Raji (cell line): ENCODE measurements at regions not wholly inside any gene's neighbourhood (a gene's known extent, or its start where the extent isn't known, plus 50 kb on each side); places are given as distances from the start of the nearest gene placed in this dataset.

Experiments used
- POLR2A ChIP-seq: IDR thresholded peaks from 2 replicates; pipeline ENCODE4 v1.6.1; 2011; ENCODE audit warnings: low read depth, low read length, control low read depth; ENCODE audit not compliant: insufficient read depth

DNA sequence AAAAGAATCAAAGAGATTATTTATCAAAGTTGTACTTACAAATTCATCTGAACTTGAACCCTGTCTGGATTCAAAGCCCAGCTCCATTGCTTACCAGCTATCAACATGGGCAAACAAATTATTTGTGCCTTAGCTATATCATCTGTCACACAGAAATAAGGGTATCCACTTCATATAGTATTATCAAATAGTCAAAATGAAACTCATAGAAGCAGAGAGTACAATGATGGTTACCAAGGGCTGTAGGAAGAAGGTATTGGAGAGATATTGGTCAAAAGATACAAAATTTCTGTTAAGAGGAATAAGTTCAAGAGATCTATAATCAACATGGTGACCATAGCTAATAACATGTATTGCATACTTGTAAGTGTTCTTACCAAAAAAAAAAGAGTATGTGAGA is 87.8 kb upstream of the CCDC28A start:
- no peak for TF ChIP-seq POLR2A

GRCh38 chr6:138688580-138688979 is 85.0 kb upstream of the CCDC28A start:
- TF ChIP-seq POLR2A, result no peak

GRCh38 chr6:138689849-138690248 is 83.7 kb upstream of the CCDC28A start:
- no peak for TF ChIP-seq POLR2A

DNA sequence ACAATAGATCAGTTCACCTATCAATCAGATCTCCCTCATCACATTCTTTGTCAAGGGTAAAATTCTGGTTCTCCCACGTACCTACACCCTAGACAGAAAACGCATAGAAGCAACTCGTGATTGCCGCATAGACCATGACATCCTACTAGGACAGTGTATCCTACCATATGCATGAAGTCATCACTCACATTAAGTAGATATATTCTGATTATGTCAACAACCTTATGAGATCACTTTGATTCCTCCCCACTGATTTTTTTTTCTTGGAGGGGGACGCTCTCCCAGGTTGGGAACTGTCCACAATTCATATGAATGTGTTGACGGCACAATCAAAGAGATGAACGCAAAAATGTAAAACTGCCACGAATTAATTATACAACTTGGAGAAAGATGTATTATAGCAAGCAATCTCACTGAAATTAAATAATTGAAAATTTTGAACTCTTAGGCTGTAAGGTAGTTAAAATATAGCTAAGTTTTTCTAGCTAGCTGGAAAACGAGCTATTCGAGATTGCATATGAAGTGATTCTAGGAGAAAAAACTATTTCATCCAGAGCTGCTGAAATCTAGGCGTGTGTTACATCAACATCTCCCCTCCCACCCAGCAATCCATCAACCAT is 82.5 kb upstream of the CCDC28A start:
- no peak for TF ChIP-seq POLR2A

DNA sequence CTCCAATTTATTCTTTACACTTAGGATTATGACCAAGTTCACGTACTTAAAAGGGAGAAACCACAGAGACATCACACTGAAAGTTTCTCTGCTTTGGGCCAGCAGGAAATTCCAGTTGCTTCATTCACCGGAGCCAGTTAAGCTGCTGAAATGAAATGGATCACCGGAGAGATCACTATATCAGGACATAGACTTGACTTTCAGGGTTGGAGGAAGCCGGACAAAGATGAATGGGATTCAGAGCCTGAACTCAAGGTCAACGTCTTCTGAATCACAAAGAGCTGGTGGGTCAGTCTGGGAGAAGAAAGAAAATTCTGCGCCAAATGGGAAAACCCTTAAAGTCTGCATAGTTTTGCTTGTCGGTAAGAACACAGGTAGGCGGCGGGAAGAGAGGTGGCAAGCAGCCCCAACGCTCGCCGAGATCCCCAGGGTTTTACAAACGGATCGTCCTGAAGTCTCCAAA is 81.9 kb upstream of the CCDC28A start:
- no peak for TF ChIP-seq POLR2A

DNA sequence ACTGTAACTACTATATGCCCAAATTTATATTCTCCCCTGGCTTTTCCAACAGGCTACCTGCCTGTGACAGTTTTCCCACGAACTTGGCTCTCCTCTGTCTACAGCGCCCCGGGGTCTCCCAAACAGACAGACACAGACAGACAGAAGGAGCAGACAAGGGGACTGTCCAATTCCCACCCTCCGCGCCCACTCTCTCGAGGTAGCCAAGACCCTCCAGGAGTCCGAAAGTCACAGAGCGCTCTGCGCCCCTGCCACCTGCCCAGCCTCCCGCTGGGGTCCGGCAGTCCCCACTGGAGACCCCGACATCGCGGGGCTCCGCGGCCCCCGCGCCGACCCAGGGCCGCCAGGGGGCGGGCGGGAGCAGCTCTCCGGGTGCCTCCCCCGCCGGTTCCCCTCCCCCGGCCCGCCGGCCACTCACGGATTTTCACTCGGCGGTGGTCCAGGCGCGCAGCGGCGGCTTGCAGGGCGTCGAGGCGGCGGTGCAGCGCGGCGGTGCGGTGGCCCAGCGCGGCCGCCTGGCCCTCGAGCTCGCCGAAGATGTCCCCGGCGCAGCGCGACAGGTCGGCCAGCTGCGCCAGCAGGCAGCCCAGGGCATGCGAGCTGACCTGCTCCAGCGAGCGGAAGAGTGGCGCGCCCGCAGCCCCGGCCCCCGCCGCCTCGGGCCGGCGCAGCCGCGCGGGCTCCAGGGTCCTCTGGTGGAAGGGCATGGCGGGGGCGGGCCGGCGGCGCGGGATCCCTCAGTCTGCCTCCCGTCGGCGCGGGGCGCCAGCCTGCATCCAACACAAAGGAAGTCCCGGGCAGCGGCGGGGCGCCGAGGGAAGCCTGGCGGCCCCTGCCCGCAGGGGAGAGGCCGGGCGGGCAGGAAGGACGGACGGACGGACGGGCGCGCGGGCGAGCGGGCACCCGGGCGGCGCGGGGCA is 81.3 kb upstream of the CCDC28A start:
- TF ChIP-seq POLR2A, result no peak

- no peak for TF ChIP-seq POLR2A
Observed at GRCh38 chr6:138692978-138693909, 80.3 kb upstream of the CCDC28A start.

DNA sequence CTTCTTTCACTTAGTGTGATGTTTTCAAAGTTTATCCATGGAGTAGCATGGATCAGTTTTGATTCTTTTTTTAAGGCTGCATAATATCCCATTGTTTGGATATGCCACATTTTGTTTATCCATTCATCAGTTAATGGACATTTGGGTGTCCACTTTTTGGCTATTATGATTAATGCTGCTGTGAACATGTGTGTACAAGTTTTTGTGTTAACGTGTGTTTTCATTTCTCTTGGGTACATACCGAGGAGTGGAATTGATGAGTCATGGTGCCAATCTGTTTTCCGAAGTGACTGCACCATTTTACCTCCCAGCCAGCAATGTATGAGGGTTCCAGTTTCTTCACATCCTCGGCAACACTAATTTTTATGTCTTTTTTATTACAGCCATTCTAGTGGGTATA is 78.4 kb upstream of the CCDC28A start:
- TF ChIP-seq POLR2A, result no peak

DNA sequence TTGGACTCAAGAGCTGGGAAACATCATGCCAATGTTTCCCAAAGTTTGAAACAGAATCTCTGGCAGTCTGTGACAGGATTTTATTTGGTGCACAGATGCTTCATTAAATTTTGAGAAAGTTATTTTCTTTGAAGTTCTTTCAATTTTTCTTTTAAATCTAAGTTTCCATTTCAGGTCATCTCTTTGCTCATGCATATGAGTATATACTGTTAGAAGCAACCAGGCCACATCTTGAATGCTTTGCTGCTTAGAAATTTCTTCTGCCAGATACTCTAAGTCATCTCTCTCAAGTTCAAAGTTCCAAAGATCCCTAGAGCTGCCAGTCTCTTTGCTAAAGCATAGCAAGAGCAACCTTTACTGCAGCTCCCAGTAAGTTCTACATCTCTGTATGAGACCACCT is 59.1 kb upstream of the CCDC28A start:
- TF ChIP-seq POLR2A, result no peak

DNA sequence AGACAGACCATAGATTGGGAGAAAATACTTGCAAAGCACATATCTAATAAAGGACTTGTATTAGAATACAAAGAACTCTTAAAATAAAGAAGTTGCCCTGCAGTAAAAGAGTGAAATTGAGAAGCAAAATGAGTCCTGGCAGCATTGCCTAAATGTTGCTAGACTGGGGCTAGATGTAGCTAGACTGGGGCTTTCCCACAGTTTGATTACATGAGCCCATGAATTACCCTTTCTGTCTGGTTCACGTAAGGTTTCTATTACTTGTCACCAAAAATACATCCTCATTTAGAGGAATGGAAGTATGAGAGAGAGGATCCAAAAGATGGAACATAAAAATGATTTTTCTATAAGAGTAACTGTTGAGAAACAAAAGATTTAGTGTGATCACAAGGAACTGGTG is 57.6 kb upstream of the CCDC28A start:
- no peak for TF ChIP-seq POLR2A

DNA sequence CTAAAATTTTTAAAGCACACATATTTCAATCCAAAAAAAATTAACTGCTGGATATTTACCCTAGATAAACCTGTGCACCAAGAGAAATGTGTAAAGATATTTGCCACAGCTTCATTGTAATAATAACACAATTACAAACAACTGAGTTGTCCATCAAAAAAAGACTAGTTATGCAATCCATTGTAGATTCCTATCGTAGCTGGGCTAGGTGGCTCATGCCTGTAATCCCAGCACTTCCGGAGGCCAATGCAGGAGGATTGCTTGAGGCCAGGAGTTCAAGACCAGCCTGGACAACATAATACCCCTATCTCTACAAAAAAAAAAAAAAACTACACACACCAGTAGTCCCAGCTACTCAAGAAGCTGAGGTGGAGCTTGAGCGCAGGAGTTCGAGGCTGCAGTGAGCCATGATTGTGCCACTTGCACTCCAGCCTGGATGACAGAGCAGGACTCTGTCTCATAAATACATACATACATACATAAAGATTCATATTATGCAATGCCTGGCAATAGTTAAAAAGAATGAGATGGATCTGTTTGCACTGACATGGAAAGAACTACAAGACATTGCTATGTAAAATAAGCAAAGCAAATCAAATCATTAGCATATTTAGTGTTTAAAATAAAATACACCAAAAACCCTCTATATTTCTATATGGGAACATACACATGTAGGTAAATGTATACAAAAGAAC is 56.5 kb upstream of the CCDC28A start:
- TF ChIP-seq POLR2A, result no peak

GRCh38 chr6:138719011-138719635 is 54.4 kb upstream of the CCDC28A start:
- TF ChIP-seq POLR2A, result no peak

DNA sequence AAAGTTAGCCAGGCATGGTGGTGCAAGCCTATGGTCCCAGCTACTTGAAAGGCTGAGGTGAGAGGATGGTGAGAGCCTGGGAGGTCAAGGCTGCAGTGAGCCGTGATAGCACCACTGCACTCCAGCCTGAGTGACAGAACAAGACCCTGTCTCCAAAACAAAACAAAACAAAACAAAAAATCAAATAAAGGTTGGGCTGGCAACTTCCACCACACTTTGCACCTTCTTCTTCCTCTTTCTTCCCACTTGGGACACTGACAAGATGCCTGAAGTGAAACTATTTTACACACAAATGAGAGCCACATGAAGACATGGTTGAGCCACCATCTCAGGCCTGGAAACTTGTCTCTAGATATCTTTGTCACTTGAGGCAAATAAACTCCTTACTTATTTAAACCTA is 53.8 kb upstream of the CCDC28A start:
- no peak for TF ChIP-seq POLR2A
